ENCODE measurements at regions not wholly inside any gene's neighbourhood (a gene's known extent, or its start where the extent isn't known, plus 50 kb on each side); places are given as distances from the start of the nearest gene placed in this dataset.

- TF ChIP-seq SMAD5 (IDR thresholded peaks at IDR 0.05; ENCODE audit: low read depth): no peak
- no peak for TF ChIP-seq EP300 (IDR thresholded peaks at IDR 0.05; ENCODE audit: borderline replicate concordance in 1 of 2, control insufficient read depth in 1 of 2, low read depth in 2 of 2, low read length in 2 of 2)
- no peak for TF ChIP-seq TARDBP (IDR thresholded peaks at IDR 0.05; ENCODE audit: borderline replicate concordance)
- TF ChIP-seq EZH2 (IDR thresholded peaks at IDR 0.05; ENCODE audit: borderline replicate concordance, control insufficient read depth, low read depth, low read length): no peak
- TF ChIP-seq NRF1 (conservative IDR thresholded peaks at IDR 0.05; ENCODE audit: low read depth, low read length): no peak
- TF ChIP-seq, protein P1, sequence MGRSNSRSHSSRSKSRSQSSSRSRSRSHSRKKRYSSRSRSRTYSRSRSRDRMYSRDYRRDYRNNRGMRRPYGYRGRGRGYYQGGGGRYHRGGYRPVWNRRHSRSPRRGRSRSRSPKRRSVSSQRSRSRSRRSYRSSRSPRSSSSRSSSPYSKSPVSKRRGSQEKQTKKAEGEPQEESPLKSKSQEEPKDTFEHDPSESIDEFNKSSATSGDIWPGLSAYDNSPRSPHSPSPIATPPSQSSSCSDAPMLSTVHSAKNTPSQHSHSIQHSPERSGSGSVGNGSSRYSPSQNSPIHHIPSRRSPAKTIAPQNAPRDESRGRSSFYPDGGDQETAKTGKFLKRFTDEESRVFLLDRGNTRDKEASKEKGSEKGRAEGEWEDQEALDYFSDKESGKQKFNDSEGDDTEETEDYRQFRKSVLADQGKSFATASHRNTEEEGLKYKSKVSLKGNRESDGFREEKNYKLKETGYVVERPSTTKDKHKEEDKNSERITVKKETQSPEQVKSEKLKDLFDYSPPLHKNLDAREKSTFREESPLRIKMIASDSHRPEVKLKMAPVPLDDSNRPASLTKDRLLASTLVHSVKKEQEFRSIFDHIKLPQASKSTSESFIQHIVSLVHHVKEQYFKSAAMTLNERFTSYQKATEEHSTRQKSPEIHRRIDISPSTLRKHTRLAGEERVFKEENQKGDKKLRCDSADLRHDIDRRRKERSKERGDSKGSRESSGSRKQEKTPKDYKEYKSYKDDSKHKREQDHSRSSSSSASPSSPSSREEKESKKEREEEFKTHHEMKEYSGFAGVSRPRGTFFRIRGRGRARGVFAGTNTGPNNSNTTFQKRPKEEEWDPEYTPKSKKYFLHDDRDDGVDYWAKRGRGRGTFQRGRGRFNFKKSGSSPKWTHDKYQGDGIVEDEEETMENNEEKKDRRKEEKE (IDR thresholded peaks at IDR 0.05): no peak
- TF ChIP-seq, protein P2, sequence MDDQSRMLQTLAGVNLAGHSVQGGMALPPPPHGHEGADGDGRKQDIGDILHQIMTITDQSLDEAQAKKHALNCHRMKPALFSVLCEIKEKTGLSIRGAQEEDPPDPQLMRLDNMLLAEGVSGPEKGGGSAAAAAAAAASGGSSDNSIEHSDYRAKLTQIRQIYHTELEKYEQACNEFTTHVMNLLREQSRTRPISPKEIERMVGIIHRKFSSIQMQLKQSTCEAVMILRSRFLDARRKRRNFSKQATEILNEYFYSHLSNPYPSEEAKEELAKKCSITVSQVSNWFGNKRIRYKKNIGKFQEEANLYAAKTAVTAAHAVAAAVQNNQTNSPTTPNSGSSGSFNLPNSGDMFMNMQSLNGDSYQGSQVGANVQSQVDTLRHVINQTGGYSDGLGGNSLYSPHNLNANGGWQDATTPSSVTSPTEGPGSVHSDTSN (IDR thresholded peaks at IDR 0.05; ENCODE audit: insufficient replicate concordance, low read depth, low read length): no peak
These were observed 242.6 kb downstream of the TTC32 start (continued) for GRCh38 chr2:19659024-19659792.

All from GM12878 (cell line).